ENCODE measurements at regions not wholly inside any gene's neighbourhood (a gene's known extent, or its start where the extent isn't known, plus 50 kb on each side); places are given as distances from the start of the nearest gene placed in this dataset.
"Not testable (repeated sequence)": the region's sequence is repeated elsewhere in the genome, so short reads cannot be mapped to it uniquely, and the experiment has no call there.

- not testable (repeated sequence) for ATAC-seq, DNase-seq
Measured at GRCh38 chr13:18824678-18825077, 356.9 kb downstream of the TUBA3C start.

DNA sequence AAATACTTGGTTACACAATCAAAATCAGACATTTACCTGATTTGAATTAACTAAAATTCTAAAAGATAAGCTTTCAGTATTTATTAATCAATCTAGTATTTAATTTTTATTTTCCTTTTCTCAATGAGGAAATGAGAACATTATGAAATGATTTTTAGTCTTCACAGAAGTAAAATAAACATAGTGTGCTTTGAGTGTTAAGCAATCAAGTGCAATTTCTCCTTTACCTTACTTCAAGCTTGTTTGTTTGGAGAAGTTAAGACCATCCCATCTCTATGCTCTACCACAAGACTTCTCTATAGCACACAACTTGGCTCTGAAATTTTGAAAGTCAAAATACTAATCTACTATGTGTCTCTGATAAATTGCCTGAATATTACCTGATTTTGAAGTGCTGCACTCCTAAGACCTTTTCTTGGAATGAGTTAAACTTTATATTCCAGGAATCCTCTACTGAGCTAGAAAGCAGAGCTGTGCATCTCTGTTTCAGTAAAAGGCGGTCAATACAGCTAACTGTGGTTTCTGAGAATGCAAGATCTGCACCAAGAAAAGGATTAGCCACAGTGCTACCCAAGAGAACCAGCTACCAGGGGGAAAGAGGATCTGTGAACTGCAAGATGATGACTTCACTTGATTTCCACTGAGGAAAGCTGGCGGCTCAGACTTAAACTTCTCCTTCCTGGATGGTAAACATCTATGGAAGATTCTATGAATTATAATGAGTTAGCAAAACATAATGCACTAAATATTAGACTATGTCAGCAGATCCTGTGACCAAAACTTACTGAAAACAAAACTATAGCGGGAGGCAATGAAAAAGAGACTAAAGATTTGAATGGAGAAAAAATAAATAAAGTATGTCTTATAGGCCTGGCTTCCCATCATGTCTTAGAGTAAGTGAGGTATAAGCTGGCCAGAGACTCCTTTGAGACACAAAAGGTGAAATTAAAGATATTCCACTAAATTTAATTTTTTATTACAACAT is 358.7 kb downstream of the TUBA3C start:
- ATAC-seq, DNase-seq: not testable (repeated sequence)

- DNase-seq, ATAC-seq: not testable (repeated sequence)
Measured at GRCh38 chr13:18773988-18774387, 407.6 kb downstream of the TUBA3C start.

- not testable (repeated sequence) for ATAC-seq, DNase-seq
Measured at GRCh38 chr13:18741696-18742095, 439.9 kb downstream of the TUBA3C start.

DNA sequence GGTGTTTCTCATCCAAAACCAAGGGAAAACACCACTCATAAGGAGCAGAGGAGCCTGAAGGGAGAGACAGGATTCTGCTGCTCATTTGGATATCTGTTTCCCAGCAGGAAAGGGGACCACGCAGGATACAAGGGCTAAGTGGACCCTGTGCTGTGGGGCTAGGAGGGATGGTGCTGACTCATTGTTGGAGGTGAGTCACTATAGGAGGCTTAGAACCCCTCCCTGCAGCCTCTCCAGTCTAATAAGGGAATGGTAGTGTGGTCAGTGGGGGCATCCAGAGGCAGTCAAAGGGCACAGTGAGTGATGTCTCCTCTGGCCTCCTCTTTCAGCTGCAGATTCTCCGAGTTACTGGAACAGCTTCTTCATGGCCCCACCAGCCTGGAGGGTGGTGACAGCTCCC is 442.3 kb downstream of the TUBA3C start:
- no peak for DNase-seq
- ATAC-seq = no peak

GRCh38 chr13:18738086-18738485 is 443.5 kb downstream of the TUBA3C start:
- DNase-seq, ATAC-seq: not testable (repeated sequence)

- ATAC-seq, DNase-seq: not testable (repeated sequence)
Measured at GRCh38 chr13:18727138-18727537, 454.5 kb downstream of the TUBA3C start.

GRCh38 chr13:18726524-18726923 is 455.1 kb downstream of the TUBA3C start:
- DNase-seq, ATAC-seq: not testable (repeated sequence)

DNA sequence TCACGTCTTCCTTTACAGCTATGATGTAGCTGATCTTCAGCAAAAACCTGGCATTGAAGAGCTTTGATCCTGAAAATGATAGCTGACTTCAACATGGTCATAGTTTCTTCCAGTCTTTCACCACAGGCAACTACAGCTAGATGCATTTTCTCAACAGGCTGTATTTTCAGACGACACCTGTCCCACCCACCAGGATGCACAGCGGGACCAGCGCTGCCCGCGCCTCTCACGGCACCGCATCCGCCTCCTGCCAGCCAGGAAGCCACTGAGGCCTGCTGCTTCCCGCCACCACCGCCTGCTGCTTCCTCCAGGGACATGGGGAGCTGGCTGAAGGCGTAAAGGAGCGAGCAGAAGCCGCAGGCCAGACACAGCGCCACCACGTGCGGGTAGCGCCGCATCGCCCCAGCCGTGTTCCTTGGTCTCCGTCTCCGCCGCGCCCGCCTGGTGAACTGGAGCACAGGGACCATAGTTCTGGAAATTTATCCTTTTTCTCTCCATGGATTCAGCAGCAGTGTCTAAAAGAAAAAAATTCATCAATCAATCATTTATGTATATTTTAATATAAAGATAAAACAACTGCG is 456.3 kb downstream of the TUBA3C start:
- DNase-seq, ATAC-seq: not testable (repeated sequence)

DNA sequence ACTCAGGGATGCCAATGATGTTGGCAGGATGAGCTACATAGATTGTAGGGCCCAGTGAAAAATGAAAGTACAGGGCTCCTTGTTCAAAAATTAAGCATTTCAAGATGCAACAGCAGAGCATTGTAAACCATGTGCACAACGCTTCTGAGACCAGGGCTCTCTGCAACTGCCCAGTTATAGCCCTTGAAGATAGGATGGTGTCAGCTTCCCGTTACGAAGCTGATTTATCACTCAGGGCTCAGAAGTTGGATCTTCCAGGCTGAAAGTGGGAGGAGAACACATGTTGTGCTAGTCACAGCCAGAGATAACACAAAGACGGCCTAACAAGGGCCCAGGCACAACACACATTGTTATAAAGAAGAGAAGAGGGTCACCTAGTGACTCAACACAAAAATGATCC is 466.7 kb downstream of the TUBA3C start:
- DNase-seq = no peak
- ATAC-seq = no peak

- ATAC-seq, DNase-seq: not testable (repeated sequence)
Measured at GRCh38 chr13:18710673-18711072, 471.0 kb downstream of the TUBA3C start.

DNA sequence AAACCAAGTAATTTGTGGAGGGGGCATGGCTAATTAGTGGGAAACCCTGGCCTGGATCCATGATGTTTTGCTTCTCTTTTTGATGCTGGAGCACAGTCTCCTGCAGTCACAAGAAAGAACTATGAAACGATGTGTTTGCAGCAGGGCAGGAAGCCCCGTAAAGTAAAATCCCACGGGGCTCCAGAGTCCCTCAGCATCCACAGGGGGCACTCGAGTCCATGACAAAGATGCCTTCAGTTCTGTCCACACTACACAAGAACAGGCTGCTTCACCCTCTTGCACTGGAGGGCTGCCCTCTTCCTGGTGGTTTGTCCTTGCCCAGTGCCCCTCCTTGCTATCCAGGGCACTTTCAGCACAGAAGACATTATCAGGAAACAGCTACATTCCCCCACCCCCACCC is 475.1 kb downstream of the TUBA3C start:
- DNase-seq, ATAC-seq: not testable (repeated sequence)

DNA sequence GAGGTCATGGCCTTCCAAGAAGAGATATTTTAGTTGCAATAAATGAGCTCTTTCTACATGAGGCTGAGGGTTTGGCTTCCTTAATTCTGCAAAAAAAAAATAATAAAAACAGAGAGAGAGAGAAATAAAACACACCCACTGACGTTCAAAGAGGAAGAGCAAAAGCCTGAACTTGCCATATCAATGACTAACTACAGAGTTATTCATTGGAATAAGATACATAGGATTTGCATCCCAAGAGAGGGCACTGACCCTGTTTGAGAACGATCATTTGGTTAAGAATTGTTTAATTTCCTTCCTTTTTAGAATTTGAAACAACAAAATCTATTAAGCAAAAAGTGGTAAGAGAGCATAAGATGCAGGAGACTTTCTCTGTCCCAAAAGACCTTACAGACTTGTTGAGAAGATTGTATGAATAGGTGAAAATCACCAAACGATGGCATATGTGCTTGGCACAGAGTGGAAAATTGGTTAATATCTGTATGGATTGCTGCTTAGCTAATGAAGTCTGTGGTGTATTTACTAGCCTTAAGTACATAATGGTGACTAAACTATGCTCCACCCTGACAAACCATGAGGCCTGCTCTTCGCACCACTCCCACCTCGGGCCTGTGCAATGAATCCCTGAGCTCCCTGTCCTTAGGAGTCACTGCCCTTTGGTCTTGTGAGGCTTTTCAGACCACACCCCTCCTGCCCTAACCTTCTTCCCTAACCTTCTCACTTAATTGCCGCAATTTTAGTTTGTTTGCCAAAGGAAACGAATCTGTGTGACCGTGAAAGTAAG is 479.0 kb downstream of the TUBA3C start:
- DNase-seq, ATAC-seq: not testable (repeated sequence)

GRCh38 chr13:18698332-18698731 is 483.3 kb downstream of the TUBA3C start:
- not testable (repeated sequence) for DNase-seq

DNA sequence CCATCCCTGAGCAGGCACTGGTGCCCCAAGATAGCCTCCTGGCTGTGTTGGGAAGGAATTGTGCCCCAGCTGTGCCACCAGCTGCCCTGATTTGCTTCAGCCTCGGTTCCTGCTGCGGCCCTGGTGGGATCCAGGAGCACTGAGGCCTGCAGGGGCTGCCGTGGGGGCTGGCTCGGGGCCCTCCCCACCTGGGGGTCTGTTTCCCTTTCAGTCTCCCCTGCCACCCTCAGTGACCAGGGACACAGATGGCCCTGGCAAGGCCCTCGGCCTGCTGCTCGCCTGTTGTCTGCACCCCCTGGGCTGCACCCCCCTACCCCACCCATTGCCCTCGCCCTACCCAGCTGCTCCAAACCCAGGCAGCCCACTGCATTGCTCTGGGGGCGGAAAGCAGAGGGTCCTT is 483.8 kb downstream of the TUBA3C start:
- not testable (repeated sequence) for DNase-seq, ATAC-seq

More at GRCh38 chr13:18698332-18698731, 483.3 kb downstream of the TUBA3C start:
- not testable (repeated sequence) for ATAC-seq

DNA sequence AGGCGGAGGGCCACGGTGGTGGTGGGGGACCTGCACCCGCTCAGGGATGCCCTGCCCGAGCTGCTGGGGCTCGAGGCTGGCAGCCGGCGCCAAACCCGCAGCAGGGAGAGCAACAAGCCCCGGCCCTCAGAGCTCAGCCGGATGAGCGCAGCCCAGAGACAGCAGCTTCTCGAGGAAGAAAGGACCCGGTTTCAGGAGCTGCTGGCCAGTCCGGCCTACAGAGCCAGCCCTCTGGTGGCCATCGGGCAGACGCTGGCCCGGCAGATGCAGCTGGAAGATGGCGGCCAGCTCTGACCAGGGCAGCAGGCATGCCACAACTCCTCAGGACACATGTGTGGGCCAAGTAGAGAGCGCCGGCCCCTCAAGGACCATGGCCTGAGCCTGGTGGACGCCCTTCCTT is 484.4 kb downstream of the TUBA3C start:
- not testable (repeated sequence) for DNase-seq, ATAC-seq

GRCh38 chr13:18677403-18677802 is 504.2 kb downstream of the TUBA3C start:
- not testable (repeated sequence) for ATAC-seq, DNase-seq

- DNase-seq, ATAC-seq: not testable (repeated sequence)
Measured at GRCh38 chr13:18675268-18675667, 506.4 kb downstream of the TUBA3C start.

- not testable (repeated sequence) for ATAC-seq, DNase-seq
Measured at GRCh38 chr13:18673794-18674193, 507.8 kb downstream of the TUBA3C start.

DNA sequence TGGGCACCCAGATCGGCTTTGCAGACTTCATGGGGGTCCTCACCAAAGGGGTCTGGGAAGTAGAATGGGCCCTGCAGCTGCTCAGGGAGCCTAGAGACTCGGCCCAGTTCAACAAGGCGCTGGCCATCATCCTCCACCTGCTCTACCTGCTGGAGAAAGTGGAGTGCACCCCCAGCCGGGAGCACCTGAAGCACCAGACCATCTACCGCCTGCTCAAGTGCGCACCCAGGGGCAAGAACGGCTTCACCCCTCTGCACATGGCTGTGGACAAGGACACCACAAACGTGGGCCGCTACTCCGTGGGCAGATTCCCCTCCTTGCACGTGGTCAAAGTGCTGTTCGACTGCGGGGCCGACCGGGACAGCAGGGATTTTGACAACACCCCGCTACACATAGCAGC is 515.0 kb downstream of the TUBA3C start:
- not testable (repeated sequence) for ATAC-seq, DNase-seq

DNA sequence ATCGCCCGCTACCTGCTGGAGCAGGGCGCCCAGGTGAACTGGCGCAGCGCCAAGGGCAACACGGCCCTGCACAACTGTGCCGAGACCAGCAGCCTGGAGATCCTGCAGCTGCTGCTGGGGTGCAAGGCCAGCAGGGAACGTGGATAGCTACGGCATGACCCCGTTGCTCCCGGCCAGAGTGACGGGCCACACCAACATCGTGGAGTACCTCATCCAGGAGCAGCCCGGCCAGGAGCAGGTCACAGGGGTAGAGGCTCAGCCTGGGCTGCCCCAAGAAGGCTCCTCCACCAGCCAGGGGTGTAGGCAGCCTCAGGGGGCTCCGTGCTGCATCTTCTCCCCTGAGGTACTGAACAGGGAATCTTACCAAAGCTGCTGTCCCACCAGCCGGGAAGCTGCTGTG is 515.9 kb downstream of the TUBA3C start:
- not testable (repeated sequence) for ATAC-seq

GRCh38 chr13:18665124-18665523 is 516.5 kb downstream of the TUBA3C start:
- DNase-seq, ATAC-seq: not testable (repeated sequence)

More for the DNA sequence above, 515.9 kb downstream of the TUBA3C start:
- DNase-seq = not testable (repeated sequence)

Measured in stimulated activated naive CD8-positive, alpha-beta T cell treated with anti-CD3 and anti-CD28 coated beads, Interleukin-15, Interleukin-2, amounts not matched to agents 100 U/mL and 50 U/mL, for 24 hours (primary cell).